Gastroesophageal sphincter (tissue), 4 donors: ENCODE measurements at regions not wholly inside any gene's neighbourhood (a gene's known extent, or its start where the extent isn't known, plus 50 kb on each side); places are given as distances from the start of the nearest gene placed in this dataset.

ENCODE experiments used
- ATAC-seq: fragments of 150-250 bp; one replicate; pipeline ENCODE4 v1.9.1; 2016; ENCODE audit warnings: mild to moderate bottlenecking, moderate library complexity
- H3K27ac ChIP-seq, 4 donors: fragments of 200-600 bp; sonication (generic) in 3 of 4; 1 replicate in 3 of 4; 2 replicates in 1 of 4; pipeline ENCODE4 v1.5.1; 2016 to 2019
- H3K27me3 ChIP-seq: fragments of 200-600 bp; sonication (generic); one replicate; pipeline ENCODE4 v1.5.1; 2019
- H3K36me3 ChIP-seq, 2 donors: fragments of 200-600 bp; sonication (generic); one replicate each; pipeline ENCODE4 v1.5.1; 2019; ENCODE audit warnings: control low read depth in 1 of 2
- H3K4me1 ChIP-seq, 3 donors: fragments of 200-600 bp; sonication (generic); 1 replicate in 2 of 3; 2 replicates in 1 of 3; pipeline ENCODE4 v1.5.1; 2016 to 2019; ENCODE audit warnings: control low read depth in 2 of 3
- H3K4me3 ChIP-seq, 2 donors: fragments of 200-600 bp; sonication (generic); one replicate each; pipeline ENCODE4 v1.5.1; 2019; ENCODE audit warnings: mild to moderate bottlenecking in 1 of 2, moderate library complexity in 1 of 2
- H3K9me3 ChIP-seq, 3 donors: fragments of 200-600 bp; sonication (generic); one replicate each; pipeline ENCODE4 v1.5.1; 2017 to 2019; ENCODE audit warnings: control low read depth in 2 of 3
- EP300 ChIP-seq: sonication (generic); formaldehyde crosslinking; IDR thresholded peaks from one replicate; pipeline ENCODE4 v1.6.1; 2017; ENCODE audit warnings: antibody characterized with exemption, mild to moderate bottlenecking
- POLR2A ChIP-seq, 2 donors: fragments of 450-650 bp; IDR thresholded peaks; one replicate each; pipeline ENCODE4 v1.6.1; 2017; ENCODE audit warnings: antibody characterized with exemption in 2 of 2, mild to moderate bottlenecking in 2 of 2, moderate library complexity in 1 of 2
- POLR2AphosphoS5 ChIP-seq: sonication (generic); formaldehyde crosslinking; IDR thresholded peaks from one replicate; pipeline ENCODE4 v1.6.1; 2017; ENCODE audit warnings: antibody characterized with exemption
- WGBS, 2 donors: methylation state at CpG; one replicate each; pipeline ENCODE4 v1.1.5; 2018; ENCODE audit warnings: low coverage in 1 of 2; 5-methylcytosine and 5-hydroxymethylcytosine counted together
- TF ChIP-seq, protein P1 (sequence below), 4 experiments: fragments of 200-600 bp in 2 of 4; fragments of 450-650 bp in 2 of 4; sonication (generic) in 1 of 4; IDR thresholded peaks; one replicate each; pipeline ENCODE4 v1.5.1; 2017 to 2019; ENCODE audit warnings: antibody characterized with exemption in 4 of 4, mild to moderate bottlenecking in 2 of 4, moderate library complexity in 2 of 4

DNA sequence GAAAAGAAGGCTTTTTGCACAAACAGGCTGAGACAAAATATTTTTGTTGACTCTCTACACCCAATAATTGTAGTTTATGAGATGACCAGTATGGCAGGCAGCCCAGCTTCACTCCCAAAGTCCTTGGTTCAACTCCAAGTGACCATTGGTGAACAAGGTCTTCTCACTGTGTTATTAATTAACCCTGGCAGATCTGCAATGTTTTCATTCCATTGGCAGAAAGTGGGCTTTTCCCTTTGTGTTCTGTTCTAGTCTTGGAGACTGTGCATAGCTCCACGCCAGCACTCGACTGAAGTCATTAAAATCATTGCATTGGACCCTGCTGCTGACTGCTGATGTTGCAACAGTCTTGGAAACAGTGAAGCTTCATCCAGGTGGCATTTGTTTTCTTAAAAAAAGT, 277.3 kb upstream of the HAND2 start:
- 20 to 56% methylated on average over 2 of the region's 2 CpGs for WGBS, 2 donors
- Histone ChIP-seq H3K4me1 (peaks cover 0 to 6% (median 0%) of the 10 kb centered on the region in 3 donors), H3K27ac (peak overlapping the region in 2 of 4 donors; percentile 1 to 6), H3K27me3 (no peaks in the 10 kb centered on the region), H3K4me3 (no peak overlapping the region), H3K36me3 (no peaks in the 10 kb centered on the region), H3K9me3 (no peaks in the 10 kb centered on the region)
- peak; percentile 67 for ATAC-seq
- TF ChIP-seq POLR2A (IDR thresholded peaks at IDR 0.05): no peak
- peak; percentile 11 for TF ChIP-seq POLR2AphosphoS5
- no peak for TF ChIP-seq EP300
- TF ChIP-seq, protein P1, sequence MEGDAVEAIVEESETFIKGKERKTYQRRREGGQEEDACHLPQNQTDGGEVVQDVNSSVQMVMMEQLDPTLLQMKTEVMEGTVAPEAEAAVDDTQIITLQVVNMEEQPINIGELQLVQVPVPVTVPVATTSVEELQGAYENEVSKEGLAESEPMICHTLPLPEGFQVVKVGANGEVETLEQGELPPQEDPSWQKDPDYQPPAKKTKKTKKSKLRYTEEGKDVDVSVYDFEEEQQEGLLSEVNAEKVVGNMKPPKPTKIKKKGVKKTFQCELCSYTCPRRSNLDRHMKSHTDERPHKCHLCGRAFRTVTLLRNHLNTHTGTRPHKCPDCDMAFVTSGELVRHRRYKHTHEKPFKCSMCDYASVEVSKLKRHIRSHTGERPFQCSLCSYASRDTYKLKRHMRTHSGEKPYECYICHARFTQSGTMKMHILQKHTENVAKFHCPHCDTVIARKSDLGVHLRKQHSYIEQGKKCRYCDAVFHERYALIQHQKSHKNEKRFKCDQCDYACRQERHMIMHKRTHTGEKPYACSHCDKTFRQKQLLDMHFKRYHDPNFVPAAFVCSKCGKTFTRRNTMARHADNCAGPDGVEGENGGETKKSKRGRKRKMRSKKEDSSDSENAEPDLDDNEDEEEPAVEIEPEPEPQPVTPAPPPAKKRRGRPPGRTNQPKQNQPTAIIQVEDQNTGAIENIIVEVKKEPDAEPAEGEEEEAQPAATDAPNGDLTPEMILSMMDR (IDR thresholded peaks at IDR 0.05): no peak

DNA sequence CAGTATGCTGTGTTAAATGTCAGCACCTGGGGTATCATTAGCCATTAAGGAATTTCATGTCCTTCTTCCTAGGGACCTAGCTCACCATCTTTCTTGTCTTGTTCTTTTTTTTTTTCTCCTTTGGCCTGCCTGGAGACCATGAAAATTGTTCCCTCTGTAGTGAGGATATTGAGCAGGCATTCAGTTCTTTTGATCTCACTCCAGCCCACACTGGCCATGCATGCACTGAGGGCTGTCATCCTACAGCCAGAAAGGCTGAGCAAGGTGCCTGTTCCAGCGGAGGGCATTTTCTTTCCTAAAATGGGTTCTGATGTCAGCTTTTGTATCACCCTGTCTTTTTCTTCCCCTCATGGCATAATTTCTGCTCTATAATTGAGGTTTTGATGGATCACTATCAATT, 275.9 kb upstream of the HAND2 start:
- no peak overlapping the region for H3K4me3 ChIP-seq
- no peaks in the 10 kb centered on the region for H3K9me3 ChIP-seq
- no peak overlapping the region for H3K27ac ChIP-seq
- TF ChIP-seq POLR2A (IDR thresholded peaks at IDR 0.05): no peak
- TF ChIP-seq, protein P1 (IDR thresholded peaks at IDR 0.05): no peak
- no peak for TF ChIP-seq EP300
- no peak for TF ChIP-seq POLR2AphosphoS5
- WGBS, 2 donors: 100% methylated on average over 1 of the region's 1 CpG
- H3K4me1 ChIP-seq: peaks cover 0 to 6% (median 0%) of the 10 kb centered on the region in 3 donors
- no peaks in the 10 kb centered on the region for H3K27me3 ChIP-seq
- no peak for ATAC-seq
- H3K36me3 ChIP-seq: no peaks in the 10 kb centered on the region

DNA sequence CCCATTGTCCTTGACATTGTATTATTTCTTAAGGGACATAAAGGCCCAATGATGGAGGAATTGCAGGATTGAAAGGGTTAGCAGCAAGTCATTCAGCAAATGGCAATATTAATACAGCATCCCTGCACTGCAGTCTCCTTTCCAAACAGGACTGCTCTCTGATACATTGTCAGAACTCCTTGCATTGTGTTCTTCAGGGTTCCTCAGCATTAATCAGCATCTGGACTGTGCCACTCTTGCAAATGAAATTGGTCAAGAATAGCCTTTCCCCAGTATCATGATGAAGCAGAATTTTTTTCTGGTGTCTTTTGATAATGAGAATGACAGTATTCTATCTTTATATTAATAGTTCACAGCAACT, 272.6 kb upstream of the HAND2 start:
- no peak overlapping the region for H3K27ac ChIP-seq
- ATAC-seq: no peak

DNA sequence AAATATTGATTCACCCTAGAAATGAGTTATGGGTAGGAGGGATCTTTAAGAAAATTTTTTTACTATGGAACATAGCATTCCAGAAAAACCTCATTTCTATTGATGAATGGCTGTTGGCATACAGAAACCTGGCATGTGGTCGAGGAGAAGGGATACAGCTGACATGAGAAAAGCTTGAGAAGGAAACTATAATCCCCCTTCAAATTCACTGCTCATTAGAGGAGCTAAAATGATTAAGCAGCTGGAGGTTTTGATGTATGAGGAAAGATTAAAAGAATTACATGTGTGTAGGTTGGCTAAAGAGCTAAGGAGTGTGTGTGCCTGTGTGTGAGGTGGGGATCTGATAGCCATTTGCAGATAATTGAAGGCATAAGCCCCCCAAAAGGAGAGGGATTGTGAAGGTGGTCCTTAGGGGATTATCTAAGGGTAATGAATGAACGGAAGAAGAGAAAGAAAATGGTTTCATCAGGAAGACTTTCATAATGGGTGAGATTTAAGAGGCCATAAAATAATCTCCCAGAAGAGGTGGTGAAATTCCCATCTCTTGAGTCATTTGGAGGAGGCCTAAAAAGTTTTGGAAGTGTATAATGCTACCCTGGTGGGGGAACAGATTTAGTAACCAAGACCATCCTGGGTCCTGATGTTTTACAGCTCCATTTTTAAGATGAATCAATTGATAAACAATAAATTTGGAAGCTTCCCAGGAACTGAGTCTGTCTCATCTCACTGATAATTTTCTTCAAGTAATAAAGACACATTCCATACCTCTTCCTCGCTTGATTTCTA, 272.0 kb upstream of the HAND2 start:
- Histone ChIP-seq H3K4me3 (no peak overlapping the region), H3K9me3 (no peaks in the 10 kb centered on the region), H3K4me1 (peaks cover 0 to under 1% (median 0%) of the 10 kb centered on the region in 3 donors), H3K27me3 (no peaks in the 10 kb centered on the region), H3K27ac (no peak overlapping the region), H3K36me3 (no peaks in the 10 kb centered on the region)
- ATAC-seq: no peak
- no peak for TF ChIP-seq POLR2AphosphoS5
- TF ChIP-seq, protein P1 (IDR thresholded peaks at IDR 0.05): no peak
- TF ChIP-seq POLR2A (IDR thresholded peaks at IDR 0.05): no peak
- TF ChIP-seq EP300: no peak
- 38 to 40% methylated on average over 2 to 3 of the region's 3 CpGs for WGBS, 2 donors

More for the DNA sequence above, 272.6 kb upstream of the HAND2 start:
- H3K4me3 ChIP-seq: no peak overlapping the region
- H3K9me3 ChIP-seq: no peaks in the 10 kb centered on the region
- H3K27me3 ChIP-seq: no peaks in the 10 kb centered on the region
- TF ChIP-seq POLR2A (IDR thresholded peaks at IDR 0.05) (no peak), EP300 (no peak), POLR2AphosphoS5 (no peak)
- TF ChIP-seq, protein P1 (IDR thresholded peaks at IDR 0.05): no peak
- H3K4me1 ChIP-seq: peaks cover 0 to 6% (median 0%) of the 10 kb centered on the region in 3 donors
- H3K36me3 ChIP-seq: no peaks in the 10 kb centered on the region

DNA sequence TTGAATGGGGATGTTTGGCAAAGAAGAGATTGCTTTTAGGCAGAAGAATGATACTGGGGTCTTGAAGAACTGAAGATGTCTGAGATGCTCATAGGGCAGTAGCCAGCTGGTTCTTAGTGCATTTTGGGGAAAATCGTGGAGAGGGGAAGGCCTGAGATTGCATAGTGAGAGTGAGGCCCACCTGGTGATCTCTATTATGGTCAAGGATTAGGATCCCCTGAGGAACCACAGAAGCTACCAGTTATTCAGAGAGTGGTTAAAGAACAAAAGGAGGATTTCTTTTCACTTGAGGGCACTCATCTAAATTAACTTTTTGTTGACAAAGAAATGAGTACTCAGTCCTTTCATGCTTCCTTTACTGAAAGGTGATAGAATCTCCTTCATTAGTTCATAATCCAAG, 271.3 kb upstream of the HAND2 start:
- Histone ChIP-seq H3K4me1 (no peaks in the 10 kb centered on the region), H3K9me3 (no peaks in the 10 kb centered on the region), H3K27ac (no peak overlapping the region), H3K27me3 (no peaks in the 10 kb centered on the region), H3K4me3 (no peak overlapping the region), H3K36me3 (no peaks in the 10 kb centered on the region)
- ATAC-seq: no peak
- 45 to 67% methylated on average over 1 of the region's 1 CpG for WGBS, 2 donors
- TF ChIP-seq POLR2AphosphoS5 (no peak), POLR2A (IDR thresholded peaks at IDR 0.05) (no peak), EP300 (no peak)
